Caco-2 (cell line): ENCODE measurements at regions not wholly inside any gene's neighbourhood (a gene's known extent, or its start where the extent isn't known, plus 50 kb on each side); places are given as distances from the start of the nearest gene placed in this dataset.

ENCODE experiments used
- BruUV-seq: library from RNA; stranded (reverse); fragments of 400-500 nt; replicated peaks from 2 replicates; lab custom pipeline; 2021; lab: Mats Ljungman, UMichigan
- CTCF ChIA-PET: fragments of 300-600 bp; sonication (Branson Sonifier 250); formaldehyde crosslinking; loops from one replicate; lab custom pipeline; 2022; ENCODE audit warnings: antibody characterized with exemption; lab: Charles Lee
- POLR2A ChIA-PET: fragments of 300-600 bp; sonication (Branson Sonifier 250); formaldehyde crosslinking; loops from one replicate; lab custom pipeline; 2022; ENCODE audit warnings: antibody characterized with exemption; lab: Charles Lee
- DNase-seq, 2 experiments: peaks; one replicate each; pipeline versions ENCODE4 v3.0.0 to v3.0.0-alpha.2; 2020 to 2022
- H3K27me3 ChIP-seq: replicated peaks from 2 replicates; pipeline ENCODE4 v1.6.0; 2011; ENCODE audit warnings: low read length; ENCODE audit not compliant: control insufficient read depth, insufficient read depth
- H3K36me3 ChIP-seq: 2 replicates; pipeline ENCODE4 v1.5.1; 2011; ENCODE audit warnings: low read length; ENCODE audit not compliant: control insufficient read depth, insufficient read depth
- H3K4me1 ChIP-seq: fragments of 250-450 bp; sonication (Bioruptor Pico); 2 replicates; pipeline ENCODE4 v1.5.1; 2020; ENCODE audit warnings: mild to moderate bottlenecking
- H3K4me3 ChIP-seq: 2 replicates; pipeline ENCODE4 v1.5.1; 2011; ENCODE audit warnings: low read depth, mild to moderate bottlenecking, control low read depth, low read length
- H3K9me3 ChIP-seq: fragments of 250-450 bp; sonication (Bioruptor Pico); 2 replicates; pipeline ENCODE4 v1.5.1; 2020; ENCODE audit warnings: mild to moderate bottlenecking, moderate library complexity
- H3K27ac Mint-ChIP-seq: one replicate; pipeline ENCODE4 v1.8.0; 2022; ENCODE audit warnings: mixed read lengths; ENCODE audit not compliant: unreplicated experiment
- H3K27me3 Mint-ChIP-seq: one replicate; pipeline ENCODE4 v1.8.0; 2022; ENCODE audit warnings: mixed read lengths; ENCODE audit not compliant: insufficient read depth, unreplicated experiment
- H3K36me3 Mint-ChIP-seq: one replicate; pipeline ENCODE4 v1.8.0; 2022; ENCODE audit warnings: mild to moderate bottlenecking, mixed read lengths; ENCODE audit not compliant: insufficient read depth, unreplicated experiment
- H3K4me1 Mint-ChIP-seq: one replicate; pipeline ENCODE4 v1.8.0; 2022; ENCODE audit warnings: low read depth, mixed read lengths; ENCODE audit not compliant: unreplicated experiment
- H3K4me3 Mint-ChIP-seq: one replicate; pipeline ENCODE4 v1.8.0; 2022; ENCODE audit warnings: mild to moderate bottlenecking, moderate library complexity, mixed read lengths; ENCODE audit not compliant: unreplicated experiment
- H3K9me3 Mint-ChIP-seq: one replicate; pipeline ENCODE4 v1.8.0; 2022; ENCODE audit warnings: mixed read lengths; ENCODE audit not compliant: unreplicated experiment
- CTCF ChIP-seq, 2 experiments: fragments of 200-600 bp in 1 of 2; IDR thresholded peaks; 1 replicate in 1 of 2; 2 replicates in 1 of 2; pipeline versions ENCODE4 v1.5.1 to v1.8.0; 2011 to 2022; ENCODE audit warnings: antibody characterized with exemption in 1 of 2, control low read depth in 1 of 2, inconsistent platforms in 1 of 2, low read depth in 1 of 2, low read length in 1 of 2, mild to moderate bottlenecking in 1 of 2, moderate library complexity in 1 of 2; ENCODE audit not compliant: insufficient read depth in 1 of 2, severe bottlenecking in 1 of 2, unreplicated experiment in 1 of 2
- intact Hi-C: fragments of 100-400 bp; cut with micrococcal nuclease; formaldehyde crosslinking; loops from one replicate; pipeline ENCODE4 v1.10.0; 2022; ENCODE audit not compliant: unreplicated experiment

DNA sequence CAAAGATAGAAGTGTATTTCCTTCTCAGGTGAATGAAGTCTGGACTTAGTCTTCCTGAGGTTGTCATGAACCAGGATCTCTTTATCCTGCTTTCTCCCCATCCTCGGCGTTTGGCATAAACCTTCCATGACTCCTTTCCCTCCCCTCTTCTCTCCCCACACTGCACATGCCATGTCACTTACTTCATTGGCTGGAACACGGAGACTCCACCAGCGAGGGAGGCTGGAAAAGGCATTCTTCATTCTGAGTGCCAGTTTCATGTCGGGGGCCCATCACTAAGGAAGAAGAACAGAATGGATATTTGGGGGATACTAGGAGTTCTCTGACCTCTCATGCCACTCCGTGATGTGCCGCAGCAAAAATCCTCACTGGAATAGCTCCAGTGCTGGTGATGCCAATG lies 105.6 kb downstream of the VCPKMT start:
- Mint-ChIP-seq H3K9me3 (peaks cover 8% of the 10 kb centered on the region), H3K27ac (no peak overlapping the region), H3K36me3 (peaks cover 4% of the 10 kb centered on the region), H3K4me3 (no peak overlapping the region), H3K27me3 (no peaks in the 10 kb centered on the region), H3K4me1 (peaks cover 24% of the 10 kb centered on the region)
- Histone ChIP-seq H3K4me1 (peaks cover 51% of the 10 kb centered on the region), H3K36me3 (no peaks in the 10 kb centered on the region), H3K4me3 (no peak overlapping the region), H3K9me3 (no peaks in the 10 kb centered on the region), H3K27me3 (no peaks in the 10 kb centered on the region)
- intact Hi-C loops, result no loop called here
- no peak for DNase-seq
- CTCF ChIA-PET, result interaction anchor here (1.0 kb wide), 1 partner anchor 148 kb away, joined by 4 read pairs; no protein-coding TSS in a partner anchor
- POLR2A ChIA-PET, result no interaction called here
- no peak for TF ChIP-seq CTCF (IDR thresholded peaks at IDR 0.05; ENCODE audit: insufficient read depth in 1 of 2, low read depth in 1 of 2, low read length in 1 of 2, severe bottlenecking in 1 of 2, unreplicated experiment in 1 of 2)
- BruUV-seq, result no TSS peak

DNA sequence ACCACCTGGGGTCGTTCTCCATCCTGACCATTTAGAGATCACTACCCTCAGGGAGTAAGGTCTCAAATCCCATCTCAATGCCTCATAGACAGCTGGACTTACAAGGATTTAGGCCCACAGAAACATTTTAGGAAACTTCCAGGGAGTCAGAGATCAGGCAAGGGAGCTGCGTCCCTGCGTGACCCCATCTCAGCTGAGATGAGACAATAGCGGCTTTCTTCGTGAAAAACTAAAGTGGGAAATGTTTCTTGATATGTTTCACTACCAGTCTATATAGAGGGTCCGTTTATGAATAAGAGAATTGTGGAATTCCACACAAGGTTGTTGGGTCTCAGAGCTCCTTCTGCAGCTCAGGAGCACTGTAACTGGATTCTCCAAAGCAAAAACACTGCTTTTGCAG lies 105.1 kb downstream of the VCPKMT start:
- TF ChIP-seq CTCF (IDR thresholded peaks at IDR 0.05; ENCODE audit: insufficient read depth in 1 of 2, low read depth in 1 of 2, low read length in 1 of 2, severe bottlenecking in 1 of 2, unreplicated experiment in 1 of 2), result no peak
- no peaks in the 10 kb centered on the region for H3K36me3 ChIP-seq
- no peaks in the 10 kb centered on the region for H3K9me3 ChIP-seq
- no peak for DNase-seq
- Mint-ChIP-seq H3K36me3 (peaks cover 4% of the 10 kb centered on the region), H3K27me3 (no peaks in the 10 kb centered on the region), H3K27ac (no peak overlapping the region), H3K4me3 (no peak overlapping the region), H3K9me3 (peaks cover 8% of the 10 kb centered on the region), H3K4me1 (peaks cover 24% of the 10 kb centered on the region)
- ChIA-PET CTCF (interaction anchor here (1.0 kb wide), 1 partner anchor 149 kb away, joined by 4 read pairs; no protein-coding TSS in a partner anchor), POLR2A (no interaction called here)
- peaks cover 46% of the 10 kb centered on the region for H3K4me1 ChIP-seq
- H3K27me3 ChIP-seq, result no peaks in the 10 kb centered on the region
- H3K4me3 ChIP-seq, result no peak overlapping the region
- intact Hi-C loops, result no loop called here
- BruUV-seq, result no TSS peak

DNA sequence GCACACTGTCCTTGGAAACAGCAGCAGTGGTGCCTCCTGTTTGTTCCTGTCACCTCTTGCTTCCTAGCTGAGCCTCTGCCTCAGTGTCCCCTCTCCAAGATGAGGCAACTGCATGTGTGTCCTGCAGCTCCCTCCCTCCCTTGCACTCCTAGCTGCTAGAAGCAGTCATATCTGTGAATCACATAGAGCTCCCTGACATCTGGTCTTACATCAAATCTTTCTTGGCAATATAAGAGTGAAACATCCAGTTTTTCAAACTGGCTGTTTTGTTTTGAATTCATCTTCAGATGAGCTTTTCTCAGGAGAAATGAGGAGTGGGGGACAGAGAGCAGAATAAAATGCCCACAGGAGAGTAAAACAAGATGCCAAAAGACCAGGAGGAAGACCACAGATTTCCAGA lies 103.7 kb downstream of the VCPKMT start:
- H3K27me3 Mint-ChIP-seq, result no peaks in the 10 kb centered on the region
- ChIA-PET POLR2A (no interaction called here), CTCF (no interaction called here)
- peaks cover 8% of the 10 kb centered on the region for H3K9me3 Mint-ChIP-seq
- peaks cover 26% of the 10 kb centered on the region for H3K4me1 Mint-ChIP-seq
- no peak for TF ChIP-seq CTCF (IDR thresholded peaks at IDR 0.05; ENCODE audit: insufficient read depth in 1 of 2, low read depth in 1 of 2, low read length in 1 of 2, severe bottlenecking in 1 of 2, unreplicated experiment in 1 of 2)
- Histone ChIP-seq H3K4me1 (peaks cover 36% of the 10 kb centered on the region), H3K27me3 (no peaks in the 10 kb centered on the region), H3K4me3 (no peak overlapping the region), H3K36me3 (no peaks in the 10 kb centered on the region), H3K9me3 (no peaks in the 10 kb centered on the region)
- no TSS peak for BruUV-seq
- peaks cover 4% of the 10 kb centered on the region for H3K36me3 Mint-ChIP-seq
- intact Hi-C loops, result no loop called here
- no peak for DNase-seq
- H3K4me3 Mint-ChIP-seq, result no peak overlapping the region
- peak overlapping the region; percentile 72 for H3K27ac Mint-ChIP-seq
